GM19372 (cell line): ENCODE measurements at regions not wholly inside any gene's neighbourhood (a gene's known extent, or its start where the extent isn't known, plus 50 kb on each side); places are given as distances from the start of the nearest gene placed in this dataset.
"Not testable (repeated sequence)": the region's sequence is repeated elsewhere in the genome, so short reads cannot be mapped to it uniquely, and the experiment has no call there.

Experiments used
- ATAC-seq: cut with Tn5 transposase; IDR thresholded peaks from one replicate; pipeline ENCODE4 v1.9.1; 2021; ENCODE audit warnings: mild to moderate bottlenecking, low read depth, moderate library complexity; ENCODE audit not compliant: unreplicated experiment

DNA sequence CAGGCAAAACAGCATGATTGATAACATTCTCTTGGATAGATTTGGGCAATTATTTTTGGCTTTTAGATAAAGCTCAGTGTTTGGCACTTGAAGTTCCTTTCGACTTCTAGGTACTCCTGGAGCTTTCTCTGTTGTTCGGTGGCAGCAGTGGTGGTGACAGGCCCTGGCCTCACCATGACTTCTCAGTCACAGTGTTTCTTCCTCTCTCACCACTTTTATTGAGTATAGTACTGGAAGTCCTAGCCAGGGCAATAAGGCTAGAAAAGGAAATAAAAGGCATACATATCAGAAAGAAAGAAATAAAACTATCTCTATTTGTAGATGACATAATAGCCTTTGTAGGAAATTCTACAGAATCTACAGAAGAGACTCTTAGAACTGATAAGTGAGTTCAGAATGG lies 101.2 kb upstream of the SIRPG start:
- ATAC-seq, result no peak

DNA sequence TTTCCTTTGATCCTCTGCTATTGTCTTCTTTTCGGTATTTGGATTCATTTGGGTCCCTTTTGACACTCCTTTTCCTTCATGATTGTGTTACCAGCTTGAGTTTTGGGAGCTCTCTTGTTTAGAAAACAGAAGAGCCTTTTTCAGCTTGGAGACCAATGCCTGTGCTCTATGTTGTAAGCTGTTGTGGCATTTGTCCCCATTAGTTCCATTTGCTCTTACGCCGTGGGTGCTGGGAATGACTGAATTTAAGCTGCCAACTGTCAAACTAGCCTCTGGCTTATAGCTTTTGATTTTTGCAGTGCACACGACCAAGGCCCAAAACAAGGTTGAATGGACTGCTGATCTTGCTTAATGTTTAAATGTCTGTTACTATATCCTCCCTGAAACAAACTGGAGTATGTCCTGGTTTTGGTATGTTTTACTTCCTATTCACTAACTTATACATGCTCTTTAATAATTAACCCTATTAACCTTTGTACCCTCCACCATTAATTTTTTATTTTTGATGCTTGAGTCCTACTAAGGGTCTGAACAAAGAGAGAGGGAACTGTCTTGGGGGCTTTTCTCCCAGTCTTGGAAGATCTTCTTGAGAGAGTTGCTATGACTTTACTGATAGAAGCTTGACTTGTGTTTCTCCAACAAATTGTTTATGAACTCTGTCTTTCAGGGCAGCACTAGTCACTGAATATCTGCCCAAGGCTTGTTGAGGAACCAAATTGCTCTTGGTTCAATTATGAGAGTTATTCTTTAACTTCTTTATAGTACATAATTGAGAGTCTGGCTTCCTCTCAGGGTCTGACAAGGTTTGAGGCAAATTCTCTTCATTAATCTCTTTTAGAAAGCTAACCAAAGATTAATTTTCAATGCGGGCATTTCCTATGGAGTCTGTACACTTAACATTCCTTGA lies 100.3 kb upstream of the SIRPG start:
- ATAC-seq, result no peak

DNA sequence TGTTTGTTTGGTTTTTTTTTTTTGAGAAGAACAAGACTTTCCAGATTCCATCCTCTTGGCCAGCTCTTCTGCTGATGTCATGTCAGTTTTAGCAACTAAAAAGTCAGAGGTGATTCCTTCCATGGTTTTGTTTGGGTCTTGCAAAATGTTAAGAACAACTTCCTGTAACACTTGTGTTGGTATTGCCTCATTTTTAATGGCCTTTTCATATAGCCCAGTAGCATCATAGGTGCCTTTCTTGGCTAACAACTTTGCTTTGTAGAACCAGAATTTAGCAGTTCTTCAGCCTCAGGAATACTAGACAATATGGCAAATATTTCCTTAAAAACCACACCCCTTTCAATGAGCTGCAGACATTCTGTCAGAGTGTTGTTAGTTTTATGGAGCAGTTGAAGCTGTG lies 99.5 kb upstream of the SIRPG start:
- no peak for ATAC-seq

DNA sequence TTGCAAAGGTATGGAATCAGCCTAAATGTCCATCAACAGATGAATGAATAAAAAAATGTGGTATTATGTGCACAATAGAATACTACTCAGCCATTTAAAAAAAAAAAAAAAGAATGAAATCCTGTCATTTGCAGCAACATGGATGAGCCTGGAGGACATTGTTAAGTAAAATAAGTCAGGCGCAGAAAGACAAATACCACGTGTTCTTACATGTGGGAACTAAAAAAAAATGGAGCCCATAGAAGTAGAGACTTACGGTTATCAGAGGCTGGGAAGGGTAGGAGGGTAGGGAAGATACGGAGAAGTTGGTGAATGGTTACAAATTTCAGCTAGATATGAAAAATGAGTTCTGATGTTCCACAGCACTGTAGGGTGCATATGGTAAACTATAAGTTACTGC lies 97.2 kb upstream of the SIRPG start:
- ATAC-seq, result no peak

DNA sequence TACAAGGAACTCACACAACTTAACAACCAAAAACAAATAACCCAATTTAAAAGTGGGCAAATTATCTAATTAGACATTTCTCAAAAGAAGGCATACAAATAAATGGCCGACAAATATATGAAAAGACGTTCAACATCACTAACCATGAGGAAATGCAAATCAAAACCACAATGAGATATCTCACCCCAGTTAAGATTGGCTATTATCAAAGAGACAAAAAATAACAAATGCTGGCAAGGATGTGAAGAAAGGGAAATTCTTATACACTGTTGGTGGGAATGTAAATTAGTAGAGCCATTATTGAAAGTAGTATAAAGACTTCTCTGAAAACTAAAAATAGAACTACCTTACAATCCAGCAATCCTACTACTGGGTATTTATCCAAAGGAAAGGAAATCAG lies 96.7 kb upstream of the SIRPG start:
- ATAC-seq, result no peak

DNA sequence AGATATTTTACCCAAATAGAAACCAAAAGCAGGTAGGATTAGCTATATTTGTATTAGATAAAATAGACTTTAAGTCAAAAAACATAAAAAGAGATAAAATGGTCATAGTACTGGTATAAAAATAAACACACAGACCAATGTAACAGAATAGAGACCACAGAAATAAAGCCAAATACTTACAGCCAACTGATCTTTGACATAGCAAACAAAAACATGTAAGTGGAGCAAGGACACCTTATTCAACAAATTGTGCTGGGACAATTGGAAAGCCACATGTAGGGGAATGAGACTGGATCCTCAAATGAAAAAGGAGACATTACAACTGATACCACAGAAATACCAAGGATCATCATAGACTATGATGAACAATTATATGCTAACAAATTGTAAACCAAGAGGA lies 94.5 kb upstream of the SIRPG start:
- no peak for ATAC-seq

DNA sequence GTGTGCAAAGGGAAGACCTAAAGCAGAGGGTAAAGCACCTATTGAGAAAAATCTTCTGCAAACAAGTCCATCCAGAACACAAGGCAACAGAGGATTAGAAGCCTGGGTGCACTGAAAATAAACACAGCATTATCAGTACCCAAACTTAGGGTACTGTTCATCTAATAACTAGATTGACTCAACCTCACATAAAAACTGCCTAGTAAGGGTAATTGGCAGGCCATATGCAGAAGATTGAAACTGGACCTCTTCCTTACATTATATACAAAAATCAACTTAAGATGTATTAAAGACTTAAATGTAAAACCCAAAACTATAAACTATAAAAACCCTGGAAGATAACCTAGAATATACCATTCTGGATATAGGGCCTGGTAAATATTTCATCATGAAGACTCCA lies 91.2 kb upstream of the SIRPG start:
- ATAC-seq, result no peak

DNA sequence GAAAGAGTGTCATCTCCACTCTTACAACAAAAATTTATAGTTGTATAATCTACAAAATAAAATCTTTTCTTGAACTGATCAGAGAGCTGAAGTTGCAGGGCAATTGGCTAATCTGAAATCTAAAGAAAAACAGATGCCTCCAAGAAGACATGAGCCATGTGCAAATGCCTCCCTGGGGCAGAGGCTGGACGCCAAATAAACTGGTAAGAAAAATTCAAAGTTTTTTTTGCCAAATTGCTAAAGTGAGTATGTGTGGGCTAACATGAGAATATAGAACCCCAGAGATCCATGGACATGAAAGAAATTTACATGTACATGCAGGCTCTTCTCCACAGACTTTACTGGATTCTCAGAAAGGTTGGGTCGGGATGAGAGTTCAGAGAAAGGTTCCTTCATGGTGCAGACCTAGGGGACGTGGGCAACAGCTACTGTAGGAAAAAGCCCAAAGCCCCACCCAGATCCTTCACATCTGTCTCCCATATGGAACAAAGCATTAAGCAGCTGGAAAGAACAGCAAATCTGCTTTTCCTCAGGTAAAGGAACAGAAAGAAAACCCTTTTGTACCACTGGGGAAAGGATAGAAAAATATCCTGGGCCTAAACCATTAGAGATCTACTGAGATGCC lies 90.5 kb upstream of the SIRPG start:
- no peak for ATAC-seq

DNA sequence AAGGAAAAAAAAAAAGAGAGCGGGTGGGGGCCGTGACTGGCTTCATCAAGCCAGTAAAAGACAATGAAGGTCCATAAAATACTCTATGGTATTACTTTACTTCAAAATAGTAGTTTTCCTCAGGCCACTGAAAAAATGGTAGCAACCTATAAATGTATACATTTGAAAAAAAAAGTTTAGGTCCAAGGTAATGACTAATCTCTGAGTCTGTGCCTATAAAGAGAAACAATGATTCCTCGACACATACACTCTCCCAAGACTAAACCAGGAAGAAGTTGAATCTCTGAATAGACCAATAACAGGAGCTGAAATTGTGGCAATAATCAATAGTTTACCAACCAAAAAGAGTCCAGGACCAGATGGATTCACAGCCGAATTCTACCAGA lies 84.5 kb upstream of the SIRPG start:
- not testable (repeated sequence) for ATAC-seq

DNA sequence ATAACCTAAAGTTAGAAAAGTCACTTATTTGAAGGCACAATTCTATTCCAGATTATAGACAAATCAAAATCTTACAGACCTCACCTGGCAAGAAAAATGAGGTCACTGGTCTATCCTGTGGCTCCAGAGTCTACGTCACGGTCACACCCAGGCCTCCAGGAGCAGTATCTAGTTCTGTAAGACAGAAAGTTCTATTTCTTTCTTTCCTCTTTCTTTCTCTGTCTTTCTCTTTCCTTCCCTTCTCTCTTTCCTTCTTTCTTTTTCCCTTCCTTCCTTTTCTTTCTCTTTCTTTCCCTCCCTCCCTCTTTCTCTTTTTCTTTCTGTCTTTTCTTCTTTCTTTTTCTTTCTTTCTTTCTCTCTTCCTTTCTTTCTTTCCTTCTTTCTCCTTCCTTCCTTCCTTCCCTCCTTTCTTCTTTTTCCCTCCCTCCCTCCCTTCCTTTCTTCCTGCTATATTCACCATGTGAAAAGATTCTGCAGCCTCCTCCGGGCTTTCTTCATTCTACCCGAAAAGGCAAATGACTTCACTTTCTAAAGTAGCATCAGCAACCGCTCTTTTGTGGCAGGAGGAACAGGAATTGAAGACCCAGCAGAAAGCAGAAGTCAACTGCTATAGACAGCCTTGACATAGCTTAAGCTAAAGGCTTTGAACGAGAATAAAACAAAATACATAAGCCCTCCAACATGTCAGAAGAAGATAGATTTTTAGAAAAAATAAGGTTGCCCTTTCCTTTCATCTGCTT lies 83.9 kb upstream of the SIRPG start:
- ATAC-seq, result no peak

DNA sequence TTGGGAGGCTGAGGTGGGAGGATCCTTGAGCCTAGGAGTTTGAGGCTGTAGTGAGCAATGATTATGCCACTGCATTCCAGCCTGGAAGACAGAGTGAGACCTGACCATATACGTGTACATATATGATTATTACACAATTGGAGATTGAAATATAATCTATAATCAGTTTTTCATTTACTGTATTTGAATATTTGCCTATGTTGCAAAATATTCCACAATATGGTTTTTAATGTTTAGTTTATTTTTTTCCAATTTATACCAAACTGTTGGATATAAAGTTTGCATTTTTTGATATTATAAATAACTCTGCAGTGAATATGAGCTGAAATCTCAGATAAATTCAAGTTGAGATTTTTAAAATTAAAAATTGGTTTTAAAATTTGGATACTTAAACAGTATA lies 79.6 kb upstream of the SIRPG start:
- no peak for ATAC-seq

DNA sequence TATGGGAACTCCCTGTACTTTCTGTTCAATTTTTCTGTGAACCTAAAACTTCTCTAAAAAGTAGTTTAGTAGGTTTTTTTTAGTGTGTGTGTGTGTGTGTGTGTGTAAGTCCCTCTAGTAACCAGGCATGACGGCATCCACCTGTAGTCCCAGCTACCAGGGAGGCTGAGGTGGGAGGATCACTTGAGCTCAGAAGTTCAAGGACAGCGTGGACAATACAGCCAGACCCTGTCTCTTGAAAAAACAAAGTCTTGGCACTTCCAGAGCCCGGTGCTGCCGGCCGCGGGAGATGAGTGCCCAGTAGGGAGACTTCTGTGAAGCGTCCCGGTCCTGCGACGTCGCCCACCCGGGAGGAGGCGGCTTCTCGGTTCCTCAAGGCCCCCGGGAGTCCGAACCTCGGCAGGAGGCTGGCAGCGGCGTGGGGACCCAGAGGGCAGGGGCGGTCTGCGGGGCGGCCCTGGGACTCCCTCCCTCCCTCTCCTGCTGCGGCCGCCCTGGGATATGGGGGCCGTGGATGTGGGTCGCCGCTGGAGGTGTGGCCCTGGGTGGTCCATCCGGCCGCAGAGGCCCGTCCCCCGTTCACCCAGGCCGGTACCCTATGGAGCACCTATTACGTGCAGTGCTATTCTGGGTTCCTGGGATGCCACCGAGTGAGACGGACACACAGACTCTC lies 78.0 kb upstream of the SIRPG start:
- ATAC-seq, result no peak

DNA sequence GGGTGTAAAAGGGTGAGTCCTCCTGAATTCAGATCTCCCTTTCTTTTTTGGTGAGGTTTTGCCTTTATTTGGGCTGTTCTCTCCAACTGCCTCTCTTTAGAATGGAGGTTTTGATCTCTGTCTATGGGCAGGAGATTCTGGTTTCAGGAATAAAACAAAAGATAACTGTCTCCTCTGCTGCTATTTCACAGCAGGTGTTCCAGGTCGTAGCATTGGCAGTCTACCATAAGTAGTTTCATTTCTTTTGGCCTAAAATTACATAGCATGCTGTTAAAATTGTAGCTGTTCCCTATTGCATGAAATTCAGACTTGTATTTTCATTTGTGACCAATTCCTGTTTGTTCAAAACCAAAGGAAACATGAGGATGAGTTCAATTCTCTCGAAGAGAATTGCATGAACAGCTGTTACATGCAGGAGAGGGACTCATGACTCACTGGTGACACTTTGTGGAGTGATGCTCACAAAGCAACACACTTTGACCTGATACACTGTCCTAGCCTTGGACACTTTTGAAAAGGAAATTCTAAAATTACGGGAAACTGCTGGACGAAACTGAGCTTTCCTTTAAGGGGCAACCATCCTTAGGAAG lies 76.8 kb upstream of the SIRPG start:
- no peak for ATAC-seq

DNA sequence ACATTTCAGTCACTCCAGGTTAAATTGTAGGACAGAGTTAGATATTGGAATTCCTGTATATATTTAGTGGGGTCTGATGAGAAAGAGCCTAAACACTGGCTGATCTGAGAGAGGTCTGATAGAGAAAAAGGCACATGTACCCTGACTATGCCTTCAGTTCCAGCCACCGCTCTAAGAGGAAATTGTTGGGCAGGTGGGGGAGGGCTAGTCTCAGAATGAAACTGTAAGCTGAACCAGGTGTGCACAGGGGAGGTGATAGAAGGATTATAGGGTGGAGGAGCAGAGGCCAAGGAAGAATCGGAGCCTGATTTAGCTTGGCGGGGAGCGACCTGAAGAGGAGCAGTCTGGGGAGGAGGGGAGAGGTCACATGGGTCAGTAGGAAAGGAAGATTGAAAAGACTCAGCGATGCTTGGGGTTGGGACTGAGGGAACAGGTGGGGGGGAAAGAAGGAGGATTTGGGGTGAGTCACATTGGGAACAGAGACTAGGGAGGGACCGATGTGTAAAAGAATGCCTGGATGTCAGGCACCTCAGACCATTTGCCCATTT lies 74.3 kb upstream of the SIRPG start:
- ATAC-seq, result not testable (repeated sequence)

DNA sequence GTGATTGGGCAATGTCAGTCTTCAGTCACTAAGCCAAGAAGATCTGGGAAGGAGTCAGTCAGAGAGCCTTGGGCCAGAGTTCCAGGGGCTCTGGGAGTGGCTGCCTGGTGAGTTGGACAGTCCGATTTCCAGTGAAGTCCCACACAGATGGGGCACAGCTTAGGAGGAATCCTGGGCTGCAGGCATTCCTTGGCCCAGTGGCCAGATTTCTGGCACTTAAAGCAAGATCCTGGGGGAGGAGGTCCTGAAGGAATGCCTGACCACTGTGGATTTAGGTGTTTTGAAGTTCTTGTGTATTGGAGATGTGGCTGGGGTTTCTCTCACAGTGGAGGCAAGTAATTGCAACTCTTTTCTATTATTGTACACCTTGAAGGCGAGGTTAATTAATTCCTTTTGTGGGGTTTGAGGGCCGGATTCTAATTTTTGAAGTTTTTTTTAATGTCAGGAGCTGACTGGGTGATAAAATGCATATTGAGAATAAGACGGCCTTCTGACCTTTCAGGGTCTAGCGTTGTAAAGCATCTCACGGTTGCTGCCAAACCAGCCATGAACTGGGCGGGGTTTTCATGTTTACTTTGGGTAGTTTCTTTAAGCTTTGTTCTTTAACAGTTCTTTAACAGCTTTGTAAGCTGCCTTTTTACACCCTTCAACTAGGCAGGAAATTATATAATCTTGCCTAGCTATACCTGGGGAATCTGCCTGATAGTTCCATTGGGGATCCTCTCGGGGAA lies 73.6 kb upstream of the SIRPG start:
- not testable (repeated sequence) for ATAC-seq

DNA sequence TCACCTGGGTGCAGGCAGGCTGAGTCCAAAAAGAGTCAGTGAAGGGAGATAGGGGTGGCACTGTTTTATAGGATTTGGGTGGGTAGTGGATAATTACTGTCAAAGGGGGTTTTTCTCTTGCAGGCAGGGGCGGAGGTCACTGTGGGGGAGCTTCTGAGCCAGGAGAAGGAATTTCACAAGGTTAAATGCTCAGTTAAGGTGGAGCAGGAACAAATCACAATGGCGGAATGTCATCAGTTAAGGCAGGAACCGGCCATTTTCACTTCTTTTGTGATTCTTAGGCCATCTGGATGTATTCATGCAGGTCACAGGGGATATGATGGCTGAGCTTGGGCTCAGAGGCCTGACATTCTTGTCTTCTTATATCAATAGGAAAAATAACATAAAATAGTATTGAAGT lies 69.7 kb upstream of the SIRPG start:
- not testable (repeated sequence) for ATAC-seq

DNA sequence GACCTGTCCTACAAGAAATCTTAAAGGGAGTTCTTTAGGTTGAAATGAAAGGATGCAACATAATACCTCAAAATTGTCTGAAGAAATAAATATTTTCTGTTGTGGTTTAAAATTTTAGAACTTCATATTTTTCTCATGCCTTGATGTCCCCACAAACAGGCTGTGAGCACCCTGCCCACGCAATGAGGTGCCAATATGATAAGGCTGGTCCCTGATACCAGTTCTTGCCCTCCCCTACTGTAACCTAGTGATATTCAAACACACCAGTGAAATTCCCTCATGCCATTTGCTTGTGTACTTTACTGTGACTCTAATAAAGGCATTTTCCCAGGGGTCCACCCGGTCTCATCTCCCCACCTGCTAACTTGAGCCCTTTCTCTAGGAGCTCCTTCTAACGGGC lies 67.3 kb upstream of the SIRPG start:
- ATAC-seq, result no peak

DNA sequence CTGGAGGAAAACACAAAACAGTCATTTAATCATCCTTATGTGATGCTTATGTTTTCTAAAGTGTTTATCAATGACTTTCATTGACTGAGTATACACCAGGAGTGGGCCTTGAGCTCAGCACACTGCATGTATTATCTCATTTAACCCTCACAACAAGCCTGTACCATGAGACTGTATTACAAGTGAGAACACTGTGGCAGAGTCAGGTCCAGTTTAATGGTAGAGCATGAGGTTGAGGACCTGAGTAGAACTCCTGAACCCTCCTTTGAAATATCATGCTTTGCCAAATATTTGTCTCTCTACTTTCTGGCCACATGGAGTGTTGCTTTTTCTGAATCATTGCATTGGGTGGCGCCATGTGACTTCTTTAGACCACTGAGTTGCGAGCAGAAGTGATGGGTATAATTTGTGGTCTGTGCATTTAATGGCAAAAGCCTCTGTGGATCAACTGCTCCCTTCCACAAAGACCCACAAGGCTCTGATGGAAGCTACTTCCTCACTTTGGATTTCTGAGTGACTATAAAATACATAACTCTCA lies 65.0 kb upstream of the SIRPG start:
- no peak for ATAC-seq
